Heart left ventricle (tissue), 16 donors: ENCODE measurements at regions not wholly inside any gene's neighbourhood (a gene's known extent, or its start where the extent isn't known, plus 50 kb on each side); places are given as distances from the start of the nearest gene placed in this dataset.

Experiments used
- ATAC-seq, 4 donors: fragments of 200-7000 bp; cut with Tn5 transposase; one replicate each; pipeline ENCODE4 v1.9.1; 2020 to 2022; ENCODE audit warnings: moderate library complexity in 4 of 4, mild to moderate bottlenecking in 3 of 4, moderate number of reproducible peaks in 1 of 4
- DNase-seq, 5 donors: peaks; one replicate each; pipeline ENCODE4 v3.0.0-alpha.2; 2020
- H3K27ac ChIP-seq, 12 donors: fragments of 200-600 bp; sonication (generic) in 4 of 12; one replicate each; pipeline versions ENCODE4 v1.5.0 to v1.8.0; 2016 to 2022; ENCODE audit warnings: mild to moderate bottlenecking in 2 of 12
- H3K27me3 ChIP-seq, 9 donors: fragments of 200-600 bp; sonication (generic) in 2 of 9; one replicate each; pipeline versions ENCODE4 v1.5.1 to v1.8.0; 2016 to 2022; ENCODE audit warnings: mild to moderate bottlenecking in 3 of 9
- H3K36me3 ChIP-seq, 9 donors: fragments of 200-600 bp; sonication (generic) in 2 of 9; one replicate each; pipeline versions ENCODE4 v1.5.0 to v1.8.0; 2018 to 2022; ENCODE audit warnings: mild to moderate bottlenecking in 2 of 9
- H3K4me1 ChIP-seq, 12 donors: fragments of 200-600 bp; sonication (generic) in 4 of 12; one replicate each; pipeline versions ENCODE4 v1.5.0 to v1.8.0; 2016 to 2022; ENCODE audit warnings: mild to moderate bottlenecking in 3 of 12
- H3K4me3 ChIP-seq, 12 donors: fragments of 200-600 bp; sonication (generic) in 4 of 12; one replicate each; pipeline versions ENCODE4 v1.5.0 to v1.8.0; 2017 to 2022; ENCODE audit warnings: mild to moderate bottlenecking in 9 of 12, moderate library complexity in 4 of 12
- H3K9me3 ChIP-seq, 12 donors: fragments of 200-600 bp; sonication (generic) in 4 of 12; one replicate each; pipeline versions ENCODE4 v1.5.0 to v1.8.0; 2016 to 2022; ENCODE audit warnings: mild to moderate bottlenecking in 1 of 12
- POLR2A ChIP-seq, 2 donors: fragments of 450-650 bp; IDR thresholded peaks; one replicate each; pipeline ENCODE4 v1.6.1; 2017; ENCODE audit warnings: antibody characterized with exemption in 2 of 2, mild to moderate bottlenecking in 2 of 2, moderate library complexity in 2 of 2
- WGBS, 4 donors: extraction: QIAGEN DNeasy Blood & Tissue Kit in 2 of 4; methylation state at CpG; one replicate each; pipeline versions ENCODE4 v1.1.5 to v1.1.7; 2013 to 2018; 5-methylcytosine and 5-hydroxymethylcytosine counted together
- intact Hi-C, 10 donors: fragments of 100-400 bp; cut with DNase I; formaldehyde crosslinking; loops; one replicate each; pipeline versions ENCODE4 v1.11.1 to v1.14.2; 2022
- TF ChIP-seq, protein P1 (sequence below), 12 donors: fragments of 200-600 bp; sonication (generic) in 4 of 12; IDR thresholded peaks; one replicate each; pipeline versions ENCODE4 v1.5.0 to v1.8.0; 2018 to 2022; ENCODE audit warnings: antibody characterized with exemption in 12 of 12, mild to moderate bottlenecking in 5 of 12
- donor health status: ischemic (EF 13 %, LVEDD 7.1; RV severe dilation, severe dysfunction).
- donor health status: healthy with polysubstance abuse.
- donor health status: DM: no; HTN: yes; CAD: no.
- donor health status: DM: no; HTN: no; CAD: no.
- donor health status: ischemic (EF 25% LVEDD 6.9; RV normal size, moderate dysfunction).
- donor health status: ischemic (EF 25% LVEDD 5.7; RV mildly dilated, moderate dysfunction).
- donor health status: healthy.
- donor health status: DM: yes; HTN: yes; CAD: no.
- donor health status: ischemic (EF 35%, LVEDD 5.7; RV mildly dilated, moderate dysfunction).
- donor health status: nonischemic (EF 11% LVEDD 7.7; RV severe dilation, severe dysfunction).
- donor health status: DM: yes; HTN: yes; CAD: no.
- donor health status: PGD.
- donor health status: ischemic (EF 29% LVEDD 5.4; RV normal size, mild dysfunction).
- donor health status: nonischemic (EF 23%, LVEDD 6.1; RV moderate dilation, normal function).

DNA sequence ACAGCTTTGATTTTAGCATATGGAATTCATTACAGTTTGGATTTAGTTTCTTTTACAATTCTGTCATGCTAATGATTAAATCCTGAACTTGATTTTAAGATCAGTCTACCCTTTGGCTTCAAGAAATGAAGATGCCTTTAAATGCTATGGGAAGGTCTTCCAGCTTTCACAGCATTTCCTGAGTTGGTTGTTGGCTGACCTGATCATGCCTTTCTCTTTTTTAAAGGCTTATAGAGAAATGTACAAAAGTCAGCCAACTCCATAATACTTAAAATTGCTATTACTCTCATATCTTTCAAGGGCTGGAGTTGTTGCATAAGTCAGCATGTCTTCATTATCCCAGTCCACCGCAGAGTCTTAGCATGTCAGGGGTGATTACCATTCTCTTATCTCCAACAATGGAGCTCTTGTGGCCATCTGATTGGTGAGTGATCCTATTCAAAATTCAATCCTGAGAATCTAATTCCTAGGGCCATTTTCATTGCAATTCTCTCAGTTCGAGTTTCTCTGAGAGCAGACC is 123.8 kb downstream of the GMNC start:
- no peaks in the 10 kb centered on the region for H3K4me1 ChIP-seq
- H3K9me3 ChIP-seq = no peaks in the 10 kb centered on the region
- WGBS, 4 donors = 76 to 83% (median 80%) methylated on average over 2 of the region's 2 CpGs
- DNase-seq (no peak), ATAC-seq (no peak)
- no peaks in the 10 kb centered on the region for H3K27me3 ChIP-seq
- TF ChIP-seq, protein P1, sequence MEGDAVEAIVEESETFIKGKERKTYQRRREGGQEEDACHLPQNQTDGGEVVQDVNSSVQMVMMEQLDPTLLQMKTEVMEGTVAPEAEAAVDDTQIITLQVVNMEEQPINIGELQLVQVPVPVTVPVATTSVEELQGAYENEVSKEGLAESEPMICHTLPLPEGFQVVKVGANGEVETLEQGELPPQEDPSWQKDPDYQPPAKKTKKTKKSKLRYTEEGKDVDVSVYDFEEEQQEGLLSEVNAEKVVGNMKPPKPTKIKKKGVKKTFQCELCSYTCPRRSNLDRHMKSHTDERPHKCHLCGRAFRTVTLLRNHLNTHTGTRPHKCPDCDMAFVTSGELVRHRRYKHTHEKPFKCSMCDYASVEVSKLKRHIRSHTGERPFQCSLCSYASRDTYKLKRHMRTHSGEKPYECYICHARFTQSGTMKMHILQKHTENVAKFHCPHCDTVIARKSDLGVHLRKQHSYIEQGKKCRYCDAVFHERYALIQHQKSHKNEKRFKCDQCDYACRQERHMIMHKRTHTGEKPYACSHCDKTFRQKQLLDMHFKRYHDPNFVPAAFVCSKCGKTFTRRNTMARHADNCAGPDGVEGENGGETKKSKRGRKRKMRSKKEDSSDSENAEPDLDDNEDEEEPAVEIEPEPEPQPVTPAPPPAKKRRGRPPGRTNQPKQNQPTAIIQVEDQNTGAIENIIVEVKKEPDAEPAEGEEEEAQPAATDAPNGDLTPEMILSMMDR (IDR thresholded peaks at IDR 0.05) = no peak
- no peak for TF ChIP-seq POLR2A (IDR thresholded peaks at IDR 0.05)
- no peak overlapping the region for H3K27ac ChIP-seq
- intact Hi-C loops = no loop called here
- H3K4me3 ChIP-seq = no peak overlapping the region
- no peaks in the 10 kb centered on the region for H3K36me3 ChIP-seq

DNA sequence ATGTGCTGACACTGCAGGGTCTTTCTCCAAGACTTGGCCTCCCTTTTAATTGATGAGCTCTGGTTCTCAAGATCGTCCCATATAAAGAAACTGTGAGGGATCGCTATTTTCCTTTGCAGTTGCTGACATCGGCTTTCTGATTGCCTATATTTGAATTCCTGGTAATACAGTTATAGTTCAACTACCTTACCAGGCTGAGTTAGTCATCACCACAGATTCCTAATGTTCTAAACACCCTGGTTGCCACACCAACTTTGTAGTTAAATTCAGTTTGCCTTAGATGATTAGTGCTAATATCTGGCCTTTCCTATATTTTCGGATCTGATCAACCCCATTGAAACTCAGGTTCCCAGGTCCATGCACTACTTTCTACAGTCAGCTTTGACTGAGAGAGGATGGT is 125.0 kb downstream of the GMNC start:
- 92 to 96% (median 93%) methylated on average over 4 of the region's 4 CpGs for WGBS, 4 donors
- Histone ChIP-seq H3K27ac (no peak overlapping the region), H3K36me3 (no peaks in the 10 kb centered on the region), H3K9me3 (no peaks in the 10 kb centered on the region), H3K4me3 (no peak overlapping the region), H3K27me3 (no peaks in the 10 kb centered on the region), H3K4me1 (no peaks in the 10 kb centered on the region)
- DNase-seq (no peak), ATAC-seq (no peak)
- intact Hi-C loops = no loop called here
- TF ChIP-seq POLR2A (IDR thresholded peaks at IDR 0.05) = no peak
- TF ChIP-seq, protein P1 (IDR thresholded peaks at IDR 0.05) = no peak

DNA sequence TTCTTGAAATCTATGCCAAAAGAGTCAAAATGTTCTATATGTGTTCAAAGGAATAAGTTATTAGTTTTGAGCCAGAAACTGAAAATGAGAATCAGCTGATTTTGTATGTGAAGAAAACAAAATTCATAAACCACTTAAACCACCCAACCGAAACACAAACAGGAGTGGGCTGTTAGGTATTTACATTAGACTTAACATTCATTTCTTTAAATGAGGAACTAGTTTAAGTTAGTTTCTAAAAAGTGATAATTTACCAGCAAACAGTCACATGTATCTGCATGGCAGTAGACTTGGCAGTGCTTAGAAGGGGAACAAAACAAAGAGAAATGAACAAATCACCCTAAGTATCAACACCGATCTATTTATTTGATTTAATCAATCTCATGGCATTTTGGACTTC is 128.0 kb downstream of the GMNC start:
- Histone ChIP-seq H3K4me3 (no peak overlapping the region), H3K27me3 (no peaks in the 10 kb centered on the region), H3K4me1 (no peaks in the 10 kb centered on the region), H3K9me3 (no peaks in the 10 kb centered on the region), H3K27ac (no peak overlapping the region), H3K36me3 (no peaks in the 10 kb centered on the region)
- 93 to 99% (median 95%) methylated on average over 2 of the region's 2 CpGs for WGBS, 4 donors
- intact Hi-C loops = no loop called here
- no peak for DNase-seq
- no peak for TF ChIP-seq POLR2A (IDR thresholded peaks at IDR 0.05)
- TF ChIP-seq, protein P1 (IDR thresholded peaks at IDR 0.05) = no peak
- no peak for ATAC-seq

DNA sequence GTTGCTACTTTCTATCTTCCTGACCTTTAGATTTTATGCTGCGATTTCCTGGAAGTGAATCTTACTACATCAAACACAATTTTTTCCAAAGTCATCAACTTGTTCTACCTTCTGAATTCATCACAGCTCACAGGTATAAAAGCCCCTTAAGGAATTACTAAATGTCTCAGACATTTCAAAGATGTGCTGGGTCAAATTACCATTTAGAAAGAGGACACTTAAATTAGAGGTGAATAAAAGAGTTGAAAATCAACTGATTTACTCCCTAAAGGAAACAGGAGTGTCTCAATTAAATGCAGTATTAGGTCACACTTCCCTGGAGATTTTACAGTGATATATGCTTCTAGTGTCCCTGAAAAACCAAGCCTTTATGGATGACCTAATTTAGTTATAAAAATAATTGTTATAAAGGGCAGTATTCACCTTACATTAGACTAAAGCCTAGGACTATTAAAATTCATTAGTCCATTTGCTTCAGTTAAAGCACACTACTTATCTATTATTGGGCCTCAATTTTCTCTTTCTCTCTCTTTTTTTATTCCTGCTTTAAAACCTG is 128.8 kb downstream of the GMNC start:
- Histone ChIP-seq H3K4me1 (no peaks in the 10 kb centered on the region), H3K36me3 (no peaks in the 10 kb centered on the region), H3K9me3 (no peaks in the 10 kb centered on the region), H3K27ac (no peak overlapping the region), H3K27me3 (no peaks in the 10 kb centered on the region), H3K4me3 (no peak overlapping the region)
- 55 to 73% (median 66%) methylated on average over 1 of the region's 1 CpG for WGBS, 4 donors
- no peak for TF ChIP-seq POLR2A (IDR thresholded peaks at IDR 0.05)
- TF ChIP-seq, protein P1 (IDR thresholded peaks at IDR 0.05) = no peak
- intact Hi-C loops = no loop called here
- ATAC-seq (no peak), DNase-seq (no peak)
